Fibroblast of skin of right quadriceps (primary cell): ENCODE measurements at regions not wholly inside any gene's neighbourhood (a gene's known extent, or its start where the extent isn't known, plus 50 kb on each side); places are given as distances from the start of the nearest gene placed in this dataset.
"Not testable (repeated sequence)": the region's sequence is repeated elsewhere in the genome, so short reads cannot be mapped to it uniquely, and the experiment has no call there.

ENCODE experiments used
- DNase-seq: peaks from one replicate; pipeline ENCODE4 v3.0.0-alpha.2; 2013

- peak; percentile 36 for DNase-seq
These were observed 68.2 kb downstream of the ATP23 start for GRCh38 chr12:58009405-58010195.

GRCh38 chr12:58011676-58012075 lies 70.3 kb downstream of the ATP23 start:
- no peak for DNase-seq

- not testable (repeated sequence) for DNase-seq
These were observed 81.1 kb downstream of the ATP23 start for GRCh38 chr12:58022379-58023020.

GRCh38 chr12:58025431-58025830 lies 84.1 kb downstream of the ATP23 start:
- DNase-seq, result no peak

- DNase-seq, result no peak
These were observed 85.1 kb downstream of the ATP23 start for GRCh38 chr12:58026426-58026825.

GRCh38 chr12:58026897-58027891 lies 85.8 kb downstream of the ATP23 start:
- DNase-seq, result no peak

- no peak for DNase-seq
These were observed 86.9 kb downstream of the ATP23 start for GRCh38 chr12:58028294-58028693.

GRCh38 chr12:58029260-58029659 lies 87.9 kb downstream of the ATP23 start:
- DNase-seq, result no peak

- peak; percentile 6 for DNase-seq
These were observed 89.4 kb downstream of the ATP23 start for GRCh38 chr12:58030566-58031279.

- DNase-seq, result no peak
These were observed 90.8 kb downstream of the ATP23 start for GRCh38 chr12:58032156-58032555.

GRCh38 chr12:58033831-58034230 lies 92.5 kb downstream of the ATP23 start:
- DNase-seq, result no peak

GRCh38 chr12:58034311-58034710 lies 92.9 kb downstream of the ATP23 start:
- DNase-seq, result no peak

- no peak for DNase-seq
These were observed 93.3 kb downstream of the ATP23 start for GRCh38 chr12:58034712-58035111.

- no peak for DNase-seq
These were observed 100.1 kb downstream of the ATP23 start for GRCh38 chr12:58041441-58041840.

- no peak for DNase-seq
These were observed 103.6 kb downstream of the ATP23 start for GRCh38 chr12:58044966-58045365.

- peak; percentile 8 for DNase-seq
These were observed 104.9 kb downstream of the ATP23 start for GRCh38 chr12:58046271-58046670.

GRCh38 chr12:58051378-58051777 lies 110.0 kb downstream of the ATP23 start:
- DNase-seq, result no peak

- DNase-seq, result no peak
These were observed 123.3 kb downstream of the ATP23 start for GRCh38 chr12:58064666-58065065.

GRCh38 chr12:58066296-58066695 lies 124.9 kb downstream of the ATP23 start:
- DNase-seq, result peak; percentile 22

- peak; percentile 81 for DNase-seq
These were observed 126.4 kb downstream of the ATP23 start for GRCh38 chr12:58067610-58068387.

- DNase-seq, result no peak
These were observed 127.3 kb downstream of the ATP23 start for GRCh38 chr12:58068706-58069105.
